SK-N-SH (cell line): ENCODE measurements at regions not wholly inside any gene's neighbourhood (a gene's known extent, or its start where the extent isn't known, plus 50 kb on each side); places are given as distances from the start of the nearest gene placed in this dataset.

Experiments
- CTCF ChIA-PET: fragments of 300-600, 350-600 bp; formaldehyde crosslinking; extraction: SDS; loops from one replicate; lab custom pipeline; 2021; lab: Yijun Ruan, JAX
- POLR2A ChIA-PET: fragments of 350-600 bp; sonication (Branson Sonifier 250); formaldehyde crosslinking; extraction: SDS; loops from one replicate; lab custom pipeline; 2020; ENCODE audit warnings: antibody characterized with exemption, inconsistent platforms; lab: Yijun Ruan, JAX
- DNase-seq: peaks from one replicate; pipeline ENCODE4 v3.0.0; 2012
- H2AFZ ChIP-seq: fragments of 200-600 bp; sonication (generic); 2 replicates; pipeline ENCODE4 v1.8.1; 2016; ENCODE audit warnings: antibody characterized with exemption, mild to moderate bottlenecking, low read depth
- H3F3A ChIP-seq: fragments of 200-600 bp; sonication (generic); replicated peaks from 2 replicates; pipeline ENCODE3; 2016; ENCODE audit warnings: antibody characterized with exemption, mild to moderate bottlenecking; ENCODE audit not compliant: insufficient read depth
- H3K27ac ChIP-seq, 2 experiments: fragments of 200-500 bp in 1 of 2; fragments of 200-600 bp in 1 of 2; sonication (Bioruptor generic) in 1 of 2; sonication (generic), shearing (Covaris generic) in 1 of 2; 2 replicates each; pipeline versions ENCODE4 v1.5.1 to v1.6.1; 2014 to 2016; ENCODE audit warnings: low read depth in 2 of 2, inconsistent platforms in 1 of 2, low read length in 1 of 2, mild to moderate bottlenecking in 1 of 2, mixed read lengths in 1 of 2
- H3K27me3 ChIP-seq: fragments of 200-600 bp; sonication (generic), shearing (Covaris generic); 2 replicates; pipeline ENCODE4 v1.6.1; 2016; ENCODE audit warnings: mixed run types; ENCODE audit not compliant: insufficient read depth
- H3K36me3 ChIP-seq, 2 experiments: fragments of 200-500 bp in 1 of 2; fragments of 200-600 bp in 1 of 2; sonication (Bioruptor generic) in 1 of 2; sonication (generic) in 1 of 2; replicated peaks in 1 of 2; 2 replicates each; pipeline versions ENCODE3 to v1.5.1; 2014 to 2016; ENCODE audit warnings: low read length in 1 of 2, mild to moderate bottlenecking in 1 of 2; ENCODE audit not compliant: insufficient read depth in 2 of 2, control insufficient read depth in 1 of 2
- H3K4me1 ChIP-seq, 2 experiments: fragments of 200-500 bp in 1 of 2; fragments of 200-600 bp in 1 of 2; sonication (Bioruptor generic) in 1 of 2; sonication (generic), shearing (Covaris generic) in 1 of 2; 2 replicates each; pipeline versions ENCODE4 v1.5.1 to v1.6.1; 2014 to 2016; ENCODE audit warnings: low read depth in 1 of 2, low read length in 1 of 2, mixed run types in 1 of 2; ENCODE audit not compliant: insufficient read depth in 2 of 2, control insufficient read depth in 1 of 2
- H3K4me2 ChIP-seq: fragments of 200-600 bp; sonication (generic), shearing (Covaris generic); 2 replicates; pipeline ENCODE4 v1.6.1; 2017; ENCODE audit warnings: mixed run types
- H3K4me3 ChIP-seq, 2 experiments: fragments of 200-500 bp in 1 of 2; fragments of 200-600 bp in 1 of 2; sonication (Bioruptor generic) in 1 of 2; sonication (generic), shearing (Covaris generic) in 1 of 2; 2 replicates each; pipeline versions ENCODE4 v1.5.1 to v1.8.1; 2014 to 2016; ENCODE audit warnings: low read depth in 2 of 2, inconsistent platforms in 1 of 2, low read length in 1 of 2, mild to moderate bottlenecking in 1 of 2, mixed read lengths in 1 of 2, moderate library complexity in 1 of 2
- H3K79me2 ChIP-seq: fragments of 200-600 bp; sonication (generic); 2 replicates; pipeline ENCODE4 v1.8.1; 2017; ENCODE audit warnings: mild to moderate bottlenecking; ENCODE audit not compliant: insufficient read depth
- H3K9ac ChIP-seq: fragments of 200-600 bp; sonication (generic); 2 replicates; pipeline ENCODE4 v1.6.1; 2017; ENCODE audit warnings: mixed run types
- H3K9me2 ChIP-seq: fragments of 200-600 bp; sonication (generic); 2 replicates; pipeline ENCODE4 v1.6.1; 2017; ENCODE audit warnings: mixed run types
- H3K9me3 ChIP-seq: fragments of 200-600 bp; sonication (generic); 2 replicates; pipeline ENCODE4 v1.6.1; 2017; ENCODE audit warnings: mixed run types, mild to moderate bottlenecking, moderate library complexity
- H4K20me1 ChIP-seq: fragments of 200-600 bp; sonication (generic); 2 replicates; pipeline ENCODE4 v1.6.1; 2017; ENCODE audit warnings: mild to moderate bottlenecking, mixed run types; ENCODE audit not compliant: insufficient read depth
- CHD2 ChIP-seq: fragments of 150-350 bp; IDR thresholded peaks from 2 replicates; pipeline ENCODE4 v1.6.1; 2018; ENCODE audit warnings: low read length; ENCODE audit not compliant: partially characterized antibody
- CTCF ChIP-seq: fragments of 200-600 bp; sonication (generic); IDR thresholded peaks from 2 replicates; pipeline ENCODE4 v1.6.1; 2017; ENCODE audit warnings: antibody characterized with exemption, mild to moderate bottlenecking, moderate library complexity
- FOXJ3 ChIP-seq: sonication (generic); formaldehyde crosslinking; IDR thresholded peaks from 2 replicates; pipeline ENCODE4 v1.5.1; 2020; ENCODE audit warnings: mild to moderate bottlenecking, missing genetic modification reagents
- GABPA ChIP-seq: IDR thresholded peaks from 2 replicates; pipeline ENCODE4 v1.4.0; 2012; ENCODE audit warnings: low read depth, mild to moderate bottlenecking
- GATA2 ChIP-seq: sonication (generic); formaldehyde crosslinking; IDR thresholded peaks from 2 replicates; pipeline ENCODE4 v1.5.0; 2020; ENCODE audit warnings: mild to moderate bottlenecking, missing genetic modification reagents
- IRF3 ChIP-seq: fragments of 150-350 bp; IDR thresholded peaks from 2 replicates; pipeline ENCODE4 v1.6.1; 2016; ENCODE audit warnings: mild to moderate bottlenecking, low read depth, low read length
- MAX ChIP-seq: IDR thresholded peaks from 2 replicates; pipeline ENCODE4 v1.4.0; 2012; ENCODE audit warnings: low read depth
- MXI1 ChIP-seq: IDR thresholded peaks from 2 replicates; pipeline ENCODE4 v1.6.1; 2012; ENCODE audit warnings: mild to moderate bottlenecking, low read depth, low read length, improper control_type of control experiment
- NRF1 ChIP-seq: IDR thresholded peaks from 2 replicates; pipeline ENCODE4 v1.6.1; 2012; ENCODE audit warnings: low read depth, mild to moderate bottlenecking, low read length
- PBX3 ChIP-seq: IDR thresholded peaks from 2 replicates; pipeline ENCODE4; 2012
- POLR2AphosphoS5 ChIP-seq: IDR thresholded peaks from 2 replicates; pipeline ENCODE4 v1.6.1; 2012; ENCODE audit warnings: low read depth, low read length
- RAD21 ChIP-seq: IDR thresholded peaks from 2 replicates; pipeline ENCODE4 v1.6.1; 2012; ENCODE audit warnings: mild to moderate bottlenecking, low read length
- RCOR1 ChIP-seq: fragments of 150-350 bp; IDR thresholded peaks from 2 replicates; pipeline ENCODE4 v1.6.1; 2017; ENCODE audit warnings: antibody characterized with exemption, low read length
- REST ChIP-seq: IDR thresholded peaks from 2 replicates; pipeline ENCODE4 v1.6.1; 2012; ENCODE audit warnings: mild to moderate bottlenecking, low read depth, low read length, moderate library complexity
- SIN3A ChIP-seq: IDR thresholded peaks from 2 replicates; pipeline ENCODE4 v1.6.1; 2012; ENCODE audit warnings: low read depth, mild to moderate bottlenecking, low read length, moderate library complexity, borderline replicate concordance
- SMC3 ChIP-seq: IDR thresholded peaks from 2 replicates; pipeline ENCODE4 v1.6.1; 2012; ENCODE audit warnings: low read depth, low read length, improper control_type of control experiment
- YY1 ChIP-seq: IDR thresholded peaks from 2 replicates; pipeline ENCODE4 v1.4.0; 2012; ENCODE audit warnings: low read depth, mild to moderate bottlenecking
- ZBTB33 ChIP-seq: IDR thresholded peaks from 2 replicates; pipeline ENCODE4 v1.4.0; 2012; ENCODE audit warnings: low read depth, borderline replicate concordance
- WGBS: methylation state at CpG from one replicate; pipeline ENCODE4 v1.1.6; 2017; ENCODE audit warnings: low lambda C conversion rate; 5-methylcytosine and 5-hydroxymethylcytosine counted together

- Histone ChIP-seq H3K4me1 (no peaks in the 10 kb centered on the region), H3K27me3 (no peaks in the 10 kb centered on the region), H3K79me2 (no peaks in the 10 kb centered on the region), H3K36me3 (no peaks in the 10 kb centered on the region), H3K4me2 (no peak overlapping the region), H3F3A (no peaks in the 10 kb centered on the region), H3K9me3 (no peaks in the 10 kb centered on the region), H3K27ac (no peak overlapping the region), H3K9me2 (no peaks in the 10 kb centered on the region), H4K20me1 (no peaks in the 10 kb centered on the region), H3K9ac (no peak overlapping the region), H3K4me3 (no peak overlapping the region)
- CTCF ChIA-PET, result no interaction called here
- POLR2A ChIA-PET, result no interaction called here
- 16% methylated on average over 5 of the region's 5 CpGs for WGBS
- no peak for TF ChIP-seq SMC3
- no peak for TF ChIP-seq REST
- TF ChIP-seq IRF3, result no peak
- TF ChIP-seq SIN3A, result no peak
- no peak for TF ChIP-seq NRF1
- no peak for TF ChIP-seq MAX
- TF ChIP-seq PBX3, result no peak
- no peak for TF ChIP-seq ZBTB33
- no peak for TF ChIP-seq GABPA
- no peak for TF ChIP-seq CTCF
- TF ChIP-seq FOXJ3 (CRISPR knock-in tag), result no peak
- no peak for TF ChIP-seq RAD21
- TF ChIP-seq YY1, result no peak
- no peak for TF ChIP-seq MXI1
- no peak for TF ChIP-seq RCOR1
- no peak for TF ChIP-seq POLR2AphosphoS5
- no peak for TF ChIP-seq GATA2
- TF ChIP-seq CHD2, result no peak
- TF ChIP-seq, all 33 proteins: peak for 0
- H2AFZ ChIP-seq, result no peak overlapping the region
- no peak for DNase-seq
Measured at GRCh38 chr13:82412749-82413148, 1469.5 kb downstream of the SLITRK1 start.
